Hepatocyte (in vitro differentiated cells): ENCODE measurements at regions not wholly inside any gene's neighbourhood (a gene's known extent, or its start where the extent isn't known, plus 50 kb on each side); places are given as distances from the start of the nearest gene placed in this dataset.
A peak's percentile ranks its signal among the peaks of the same experiment; 100 is the strongest.

Experiments used
- DNase-seq: peaks from one replicate; pipeline ENCODE4 v3.0.0-alpha.2; 2016; ENCODE audit warnings: low spot score
- H2AFZ ChIP-seq: fragments of 200-600 bp; sonication (generic); 2 replicates; pipeline ENCODE4 v1.6.0; 2016; ENCODE audit warnings: antibody characterized with exemption, mild to moderate bottlenecking
- H3K27ac ChIP-seq: fragments of 200-600 bp; sonication (generic); 2 replicates; pipeline ENCODE4 v1.5.1; 2016; ENCODE audit warnings: mild to moderate bottlenecking
- H3K27me3 ChIP-seq: fragments of 200-600 bp; sonication (generic); 2 replicates; pipeline ENCODE4 v1.6.1; 2016
- H3K36me3 ChIP-seq: fragments of 200-600 bp; sonication (generic); replicated peaks from 2 replicates; pipeline ENCODE4 v1.5.1; 2016; ENCODE audit warnings: low read depth; ENCODE audit not compliant: insufficient read depth
- H3K4me1 ChIP-seq: fragments of 200-600 bp; sonication (generic); 2 replicates; pipeline ENCODE4 v1.5.1; 2016; ENCODE audit warnings: mild to moderate bottlenecking, moderate library complexity; ENCODE audit not compliant: insufficient read depth
- H3K4me2 ChIP-seq: fragments of 200-600 bp; sonication (generic); 2 replicates; pipeline ENCODE4 v1.6.0; 2016
- H3K4me3 ChIP-seq: fragments of 200-600 bp; sonication (generic); 2 replicates; pipeline ENCODE4 v1.5.1; 2016; ENCODE audit warnings: mild to moderate bottlenecking
- H3K79me2 ChIP-seq: fragments of 200-600 bp; sonication (generic); 2 replicates; pipeline ENCODE4 v1.6.0; 2017; ENCODE audit warnings: mild to moderate bottlenecking
- H3K9me2 ChIP-seq: fragments of 200-600 bp; sonication (generic); replicated peaks from 2 replicates; pipeline ENCODE4 v1.6.0; 2017; ENCODE audit warnings: mild to moderate bottlenecking; ENCODE audit not compliant: insufficient read depth
- H3K9me3 ChIP-seq: fragments of 200-600 bp; sonication (generic); 2 replicates; pipeline ENCODE4 v1.5.1; 2016; ENCODE audit warnings: low read depth, mild to moderate bottlenecking
- H4K20me1 ChIP-seq: fragments of 200-600 bp; sonication (generic); 2 replicates; pipeline ENCODE4 v1.6.0; 2016; ENCODE audit warnings: mild to moderate bottlenecking; ENCODE audit not compliant: insufficient read depth, poor library complexity, severe bottlenecking
- EZH2 ChIP-seq: fragments of 200-600 bp; sonication (generic); IDR thresholded peaks from 2 replicates; pipeline ENCODE4 v1.6.1; 2016; ENCODE audit warnings: antibody characterized with exemption, mild to moderate bottlenecking, borderline replicate concordance
- EZH2phosphoT487 ChIP-seq: fragments of 200-600 bp; sonication (generic); IDR thresholded peaks from one replicate; pipeline ENCODE4 v1.6.1; 2018; ENCODE audit warnings: antibody characterized with exemption, mild to moderate bottlenecking, low read depth, moderate library complexity; ENCODE audit not compliant: unreplicated experiment, severe bottlenecking
- WGBS: methylation state at CpG from one replicate; pipeline ENCODE4 v1.1.6; 2016; ENCODE audit warnings: low lambda C conversion rate; ENCODE audit errors: missing lambda C conversion rate; 5-methylcytosine and 5-hydroxymethylcytosine counted together
- TF ChIP-seq, protein P1 (sequence below): fragments of 200-600 bp; sonication (generic); IDR thresholded peaks from 2 replicates; pipeline ENCODE4 v1.5.1; 2016; ENCODE audit warnings: antibody characterized with exemption, mild to moderate bottlenecking; ENCODE audit not compliant: poor library complexity

- Histone ChIP-seq H4K20me1 (no peaks in the 10 kb centered on the region), H3K27me3 (no peaks in the 10 kb centered on the region), H3K27ac (no peak overlapping the region), H2AFZ (no peak overlapping the region), H3K36me3 (no peaks in the 10 kb centered on the region), H3K4me2 (no peak overlapping the region), H3K4me3 (no peak overlapping the region), H3K9me3 (no peaks in the 10 kb centered on the region), H3K9me2 (no peaks in the 10 kb centered on the region), H3K79me2 (no peaks in the 10 kb centered on the region), H3K4me1 (peaks cover 5% of the 10 kb centered on the region)
- TF ChIP-seq EZH2phosphoT487 (no peak), EZH2 (no peak)
- TF ChIP-seq, protein P1, sequence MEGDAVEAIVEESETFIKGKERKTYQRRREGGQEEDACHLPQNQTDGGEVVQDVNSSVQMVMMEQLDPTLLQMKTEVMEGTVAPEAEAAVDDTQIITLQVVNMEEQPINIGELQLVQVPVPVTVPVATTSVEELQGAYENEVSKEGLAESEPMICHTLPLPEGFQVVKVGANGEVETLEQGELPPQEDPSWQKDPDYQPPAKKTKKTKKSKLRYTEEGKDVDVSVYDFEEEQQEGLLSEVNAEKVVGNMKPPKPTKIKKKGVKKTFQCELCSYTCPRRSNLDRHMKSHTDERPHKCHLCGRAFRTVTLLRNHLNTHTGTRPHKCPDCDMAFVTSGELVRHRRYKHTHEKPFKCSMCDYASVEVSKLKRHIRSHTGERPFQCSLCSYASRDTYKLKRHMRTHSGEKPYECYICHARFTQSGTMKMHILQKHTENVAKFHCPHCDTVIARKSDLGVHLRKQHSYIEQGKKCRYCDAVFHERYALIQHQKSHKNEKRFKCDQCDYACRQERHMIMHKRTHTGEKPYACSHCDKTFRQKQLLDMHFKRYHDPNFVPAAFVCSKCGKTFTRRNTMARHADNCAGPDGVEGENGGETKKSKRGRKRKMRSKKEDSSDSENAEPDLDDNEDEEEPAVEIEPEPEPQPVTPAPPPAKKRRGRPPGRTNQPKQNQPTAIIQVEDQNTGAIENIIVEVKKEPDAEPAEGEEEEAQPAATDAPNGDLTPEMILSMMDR = no peak
- DNase-seq = peak; percentile 22
- WGBS = 82% methylated on average over 3 of the region's 3 CpGs
These were observed 93.0 kb upstream of the IGSF10 start for GRCh38 chr3:151553888-151554287.

GRCh38 chr3:151552589-151552988, 91.7 kb upstream of the IGSF10 start:
- H4K20me1 ChIP-seq = no peaks in the 10 kb centered on the region
- H3K36me3 ChIP-seq = no peaks in the 10 kb centered on the region
- no peaks in the 10 kb centered on the region for H3K27me3 ChIP-seq
- 75% methylated on average over 2 of the region's 2 CpGs for WGBS
- no peak for DNase-seq
- H3K79me2 ChIP-seq = no peaks in the 10 kb centered on the region
- no peak overlapping the region for H3K27ac ChIP-seq
- no peaks in the 10 kb centered on the region for H3K9me2 ChIP-seq
- H3K4me1 ChIP-seq = peaks cover 5% of the 10 kb centered on the region
- no peak overlapping the region for H2AFZ ChIP-seq
- H3K9me3 ChIP-seq = no peaks in the 10 kb centered on the region
- TF ChIP-seq, protein P1 = no peak
- TF ChIP-seq EZH2 (no peak), EZH2phosphoT487 (no peak)
- no peak overlapping the region for H3K4me2 ChIP-seq
- no peak overlapping the region for H3K4me3 ChIP-seq

GRCh38 chr3:151550642-151551041, 89.8 kb upstream of the IGSF10 start:
- Histone ChIP-seq H3K27ac (no peak overlapping the region), H3K27me3 (no peaks in the 10 kb centered on the region), H3K9me2 (no peaks in the 10 kb centered on the region), H2AFZ (no peak overlapping the region), H3K36me3 (no peaks in the 10 kb centered on the region), H3K9me3 (no peaks in the 10 kb centered on the region), H3K4me1 (peaks cover 5% of the 10 kb centered on the region), H3K79me2 (no peaks in the 10 kb centered on the region), H4K20me1 (no peaks in the 10 kb centered on the region), H3K4me2 (no peak overlapping the region), H3K4me3 (no peak overlapping the region)
- TF ChIP-seq EZH2phosphoT487 (no peak), EZH2 (no peak)
- TF ChIP-seq, protein P1 = no peak
- no peak for DNase-seq
- 95% methylated on average over 5 of the region's 5 CpGs for WGBS

DNA sequence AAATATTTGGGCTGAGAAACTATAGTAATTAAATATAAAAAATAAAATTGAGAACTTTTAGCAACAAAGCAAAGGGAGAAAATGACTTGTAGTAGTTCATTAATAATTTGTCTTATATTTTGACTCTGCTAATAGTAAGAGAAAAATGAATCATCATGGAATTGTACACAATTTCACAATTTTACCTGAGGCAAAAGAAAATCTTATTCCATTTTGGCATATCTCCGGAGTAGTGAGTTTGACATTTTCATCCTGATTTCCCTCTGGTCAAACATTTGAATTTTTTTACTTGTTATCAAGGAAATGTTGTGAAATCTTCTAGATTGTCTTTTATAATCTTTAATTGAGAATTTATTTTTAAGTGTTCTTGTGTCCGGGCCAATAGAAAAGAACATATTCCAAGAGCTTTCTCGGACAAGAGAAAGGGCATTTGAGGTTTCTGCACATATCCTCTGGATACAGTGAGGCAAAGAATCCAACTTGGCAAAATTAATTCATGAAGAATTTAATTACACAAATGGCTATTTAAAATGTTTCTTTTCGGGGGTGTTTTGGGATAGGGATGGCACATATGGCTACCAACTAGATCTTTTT, 89.3 kb upstream of the IGSF10 start:
- H3K4me2 ChIP-seq = no peak overlapping the region
- H3K27me3 ChIP-seq = no peaks in the 10 kb centered on the region
- H3K4me3 ChIP-seq = no peak overlapping the region
- DNase-seq = no peak
- no peaks in the 10 kb centered on the region for H3K9me2 ChIP-seq
- H3K9me3 ChIP-seq = no peaks in the 10 kb centered on the region
- H3K4me1 ChIP-seq = peaks cover 5% of the 10 kb centered on the region
- TF ChIP-seq, protein P1 = no peak
- TF ChIP-seq EZH2phosphoT487 (no peak), EZH2 (no peak)
- H4K20me1 ChIP-seq = no peaks in the 10 kb centered on the region
- no peak overlapping the region for H2AFZ ChIP-seq
- WGBS = 97% methylated on average over 4 of the region's 4 CpGs
- no peaks in the 10 kb centered on the region for H3K36me3 ChIP-seq
- H3K27ac ChIP-seq = no peak overlapping the region
- H3K79me2 ChIP-seq = no peaks in the 10 kb centered on the region
